Adrenal gland (tissue), 9 donors: ENCODE measurements at regions not wholly inside any gene's neighbourhood (a gene's known extent, or its start where the extent isn't known, plus 50 kb on each side); places are given as distances from the start of the nearest gene placed in this dataset.
"Not testable (repeated sequence)": the region's sequence is repeated elsewhere in the genome, so short reads cannot be mapped to it uniquely, and the experiment has no call there.

Experiments used
- DNase-seq, 7 donors: peaks; one replicate each; pipeline ENCODE4 v3.0.0-alpha.2; 2019 to 2020
- H3K27ac ChIP-seq, 5 donors: fragments of 200-600 bp; sonication (generic) in 4 of 5; 1 replicate in 3 of 5; 2 replicates in 2 of 5; pipeline versions ENCODE4 v1.5.1 to v1.8.0; 2016 to 2020; ENCODE audit warnings: mild to moderate bottlenecking in 1 of 5
- H3K27me3 ChIP-seq: fragments of 200-600 bp; 2 replicates; pipeline ENCODE4 v1.8.0; 2021
- H3K36me3 ChIP-seq, 2 donors: fragments of 200-600 bp; replicated peaks in 1 of 2; 1 replicate in 1 of 2; 2 replicates in 1 of 2; pipeline versions ENCODE4 v1.5.1 to v1.8.0; 2018 to 2022
- H3K4me1 ChIP-seq, 2 donors: fragments of 200-600 bp; replicated peaks in 1 of 2; 1 replicate in 1 of 2; 2 replicates in 1 of 2; pipeline versions ENCODE4 v1.5.1 to v1.8.0; 2018 to 2021
- H3K4me3 ChIP-seq, 4 donors: fragments of 200-600 bp; sonication (generic) in 3 of 4; one replicate each; pipeline ENCODE4 v1.5.1; 2016 to 2018
- H3K9me3 ChIP-seq, 3 donors: fragments of 200-600 bp; sonication (generic) in 1 of 3; replicated peaks in 1 of 3; 1 replicate in 2 of 3; 2 replicates in 1 of 3; pipeline versions ENCODE4 v1.5.1 to v1.8.0; 2016 to 2021
- POLR2A ChIP-seq, 2 donors: fragments of 450-650 bp; IDR thresholded peaks; one replicate each; pipeline ENCODE4 v1.6.1; 2017; ENCODE audit warnings: antibody characterized with exemption in 2 of 2, mild to moderate bottlenecking in 2 of 2, moderate library complexity in 1 of 2
- WGBS, 4 donors: extraction: QIAGEN DNeasy Blood & Tissue Kit in 2 of 4; methylation state at CpG; one replicate each; pipeline versions ENCODE4 v1.1.5 to v1.1.7; 2013 to 2017; 5-methylcytosine and 5-hydroxymethylcytosine counted together
- intact Hi-C, 2 donors: fragments of 100-400 bp; cut with DNase I; formaldehyde crosslinking; loops; one replicate each; pipeline versions ENCODE4 v1.14.1 to v1.15.0; 2022 to 2023
- TF ChIP-seq, protein P1 (sequence below), 6 experiments: fragments of 450-650 bp in 4 of 6; fragments of 200-600 bp in 2 of 6; sonication (generic) in 1 of 6; IDR thresholded peaks; 1 replicate in 5 of 6; 2 replicates in 1 of 6; pipeline versions ENCODE4 v1.5.1 to v1.8.0; 2016 to 2021; ENCODE audit warnings: antibody characterized with exemption in 6 of 6, mild to moderate bottlenecking in 2 of 6, moderate library complexity in 1 of 6
- donor health status: healthy with polysubstance abuse.
- donor health status: Bipolar disorder and iron deficiency.
- donor health status: DM: yes; HTN: yes; CAD: no.
- donor health status: DM: no; HTN: no; CAD: no.
- donor health status: DM: no; HTN: no; CAD: no.

DNA sequence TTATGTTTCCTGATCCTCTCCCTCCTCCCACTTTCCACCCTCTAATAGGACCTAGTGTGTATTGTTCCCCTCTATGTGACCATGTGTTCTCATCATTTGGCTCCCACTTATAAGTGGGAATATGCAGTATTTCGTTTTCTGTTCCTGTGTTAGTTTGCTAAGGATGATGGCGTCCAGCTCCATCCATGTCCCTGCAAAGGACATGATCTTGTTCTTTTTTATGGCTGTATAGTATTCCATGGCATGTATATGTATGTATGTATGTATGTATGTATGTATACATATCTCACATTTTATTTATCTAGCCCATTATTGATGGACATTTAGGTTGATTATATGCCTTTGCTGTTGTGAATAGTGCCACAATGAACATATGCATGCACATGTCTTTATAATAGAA lies 188.7 kb downstream of the RFPL4B start:
- Histone ChIP-seq H3K4me3 (no peak overlapping the region), H3K9me3 (no peaks in the 10 kb centered on the region), H3K4me1 (no peaks in the 10 kb centered on the region), H3K27ac (no peak overlapping the region), H3K36me3 (no peaks in the 10 kb centered on the region), H3K27me3 (no peaks in the 10 kb centered on the region)
- DNase-seq: no peak
- 53 to 75% (median 60%) methylated on average over 2 of the region's 2 CpGs for WGBS, 4 donors
- intact Hi-C loops: no loop called here
- no peak for TF ChIP-seq POLR2A (IDR thresholded peaks at IDR 0.05)
- TF ChIP-seq, protein P1, sequence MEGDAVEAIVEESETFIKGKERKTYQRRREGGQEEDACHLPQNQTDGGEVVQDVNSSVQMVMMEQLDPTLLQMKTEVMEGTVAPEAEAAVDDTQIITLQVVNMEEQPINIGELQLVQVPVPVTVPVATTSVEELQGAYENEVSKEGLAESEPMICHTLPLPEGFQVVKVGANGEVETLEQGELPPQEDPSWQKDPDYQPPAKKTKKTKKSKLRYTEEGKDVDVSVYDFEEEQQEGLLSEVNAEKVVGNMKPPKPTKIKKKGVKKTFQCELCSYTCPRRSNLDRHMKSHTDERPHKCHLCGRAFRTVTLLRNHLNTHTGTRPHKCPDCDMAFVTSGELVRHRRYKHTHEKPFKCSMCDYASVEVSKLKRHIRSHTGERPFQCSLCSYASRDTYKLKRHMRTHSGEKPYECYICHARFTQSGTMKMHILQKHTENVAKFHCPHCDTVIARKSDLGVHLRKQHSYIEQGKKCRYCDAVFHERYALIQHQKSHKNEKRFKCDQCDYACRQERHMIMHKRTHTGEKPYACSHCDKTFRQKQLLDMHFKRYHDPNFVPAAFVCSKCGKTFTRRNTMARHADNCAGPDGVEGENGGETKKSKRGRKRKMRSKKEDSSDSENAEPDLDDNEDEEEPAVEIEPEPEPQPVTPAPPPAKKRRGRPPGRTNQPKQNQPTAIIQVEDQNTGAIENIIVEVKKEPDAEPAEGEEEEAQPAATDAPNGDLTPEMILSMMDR (IDR thresholded peaks at IDR 0.05): no peak

- Histone ChIP-seq H3K4me1 (no peaks in the 10 kb centered on the region), H3K4me3 (no peak overlapping the region), H3K27me3 (no peaks in the 10 kb centered on the region), H3K36me3 (no peaks in the 10 kb centered on the region), H3K27ac (no peak overlapping the region), H3K9me3 (no peaks in the 10 kb centered on the region)
- 73 to 80% (median 77%) methylated on average over 2 of the region's 2 CpGs for whole genome bisulfite sequencing, 4 donors
- intact Hi-C loops: no loop called here
- no peak for DNase-seq
- TF ChIP-seq, protein P1 (IDR thresholded peaks at IDR 0.05): no peak
- TF ChIP-seq POLR2A (IDR thresholded peaks at IDR 0.05): no peak
Measured at GRCh38 chr6:112539355-112539754, 192.2 kb downstream of the RFPL4B start.

DNA sequence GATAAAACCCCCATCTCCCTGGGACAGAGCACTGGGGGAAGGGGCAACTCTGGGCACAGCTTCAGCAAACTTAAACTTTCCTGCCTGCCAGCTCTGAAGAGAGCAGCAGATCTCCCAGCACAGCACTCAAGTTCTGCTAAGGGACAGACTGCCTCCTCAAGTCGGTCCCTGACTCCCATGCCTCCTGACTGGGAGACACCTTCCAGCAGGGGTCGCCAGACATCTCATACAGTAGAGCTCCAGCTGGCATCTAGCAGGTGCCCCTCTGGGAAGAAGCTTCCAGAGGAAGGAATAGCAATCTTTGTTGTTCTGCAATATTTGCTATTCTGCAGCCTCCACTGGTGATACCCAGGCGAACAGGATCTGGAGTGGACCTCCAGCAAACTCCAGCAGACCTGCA lies 194.7 kb downstream of the RFPL4B start:
- H3K9me3 ChIP-seq, intact Hi-C loops, H3K36me3 ChIP-seq, H3K4me3 ChIP-seq, H3K27ac ChIP-seq, DNase-seq, H3K27me3 ChIP-seq, H3K4me1 ChIP-seq: not testable (repeated sequence)
- 68 to 96% (median 83%) methylated on average over 2 to 3 of the region's 3 CpGs for WGBS, 4 donors

DNA sequence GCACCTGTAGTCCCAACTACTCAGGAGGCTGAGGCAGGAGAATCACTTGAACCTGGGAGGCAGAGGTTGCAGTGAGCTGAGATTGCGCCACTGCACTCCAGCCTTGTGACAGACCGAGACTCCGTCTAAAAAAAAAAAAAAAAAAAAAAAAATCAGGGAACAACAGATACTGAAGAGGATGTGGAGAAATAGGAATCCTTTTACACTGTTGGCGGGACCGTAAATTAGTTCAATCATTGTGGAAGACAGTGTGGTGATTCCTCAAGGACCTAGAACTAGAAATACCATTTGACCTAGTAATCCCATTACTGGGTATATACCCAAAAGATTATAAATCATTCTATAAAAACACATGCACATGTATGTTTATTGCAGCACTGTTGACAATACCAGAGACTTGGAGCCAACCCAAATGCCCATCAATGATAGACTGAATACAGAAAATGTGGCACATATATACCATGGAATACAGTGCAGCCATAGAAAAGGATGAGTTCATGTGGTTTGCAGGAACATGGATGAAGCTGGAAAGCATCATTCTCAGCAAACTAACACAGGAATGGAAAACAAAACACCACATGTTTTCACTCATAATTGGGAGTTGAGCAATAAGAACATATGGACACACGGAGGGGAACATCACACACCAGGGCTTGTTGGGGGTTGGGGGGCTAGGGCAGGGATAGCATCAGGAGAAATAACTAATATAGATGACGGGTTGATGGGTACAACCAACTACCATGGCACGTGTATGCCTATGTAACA lies 200.4 kb downstream of the RFPL4B start:
- intact Hi-C loops, H3K27me3 ChIP-seq, H3K27ac ChIP-seq, H3K4me1 ChIP-seq, H3K9me3 ChIP-seq, DNase-seq, H3K4me3 ChIP-seq, H3K36me3 ChIP-seq: not testable (repeated sequence)
- WGBS, 4 donors: 83 to 89% (median 88%) methylated on average over 8 of the region's 8 CpGs

GRCh38 chr6:112549749-112550148 lies 202.6 kb downstream of the RFPL4B start:
- DNase-seq: no peak
- H3K4me3 ChIP-seq: no peak overlapping the region
- TF ChIP-seq, protein P1 (IDR thresholded peaks at IDR 0.05): no peak
- no peak for TF ChIP-seq POLR2A (IDR thresholded peaks at IDR 0.05)
- H3K36me3 ChIP-seq: no peaks in the 10 kb centered on the region
- WGBS, 4 donors: 89 to 97% (median 94%) methylated on average over 1 of the region's 1 CpG
- no peaks in the 10 kb centered on the region for H3K4me1 ChIP-seq
- no peak overlapping the region for H3K27ac ChIP-seq
- H3K27me3 ChIP-seq: no peaks in the 10 kb centered on the region
- intact Hi-C loops: no loop called here
- H3K9me3 ChIP-seq: no peaks in the 10 kb centered on the region
